ENCODE measurements at regions not wholly inside any gene's neighbourhood (a gene's known extent, or its start where the extent isn't known, plus 50 kb on each side); places are given as distances from the start of the nearest gene placed in this dataset.
"Not testable (repeated sequence)": the region's sequence is repeated elsewhere in the genome, so short reads cannot be mapped to it uniquely, and the experiment has no call there.

DNA sequence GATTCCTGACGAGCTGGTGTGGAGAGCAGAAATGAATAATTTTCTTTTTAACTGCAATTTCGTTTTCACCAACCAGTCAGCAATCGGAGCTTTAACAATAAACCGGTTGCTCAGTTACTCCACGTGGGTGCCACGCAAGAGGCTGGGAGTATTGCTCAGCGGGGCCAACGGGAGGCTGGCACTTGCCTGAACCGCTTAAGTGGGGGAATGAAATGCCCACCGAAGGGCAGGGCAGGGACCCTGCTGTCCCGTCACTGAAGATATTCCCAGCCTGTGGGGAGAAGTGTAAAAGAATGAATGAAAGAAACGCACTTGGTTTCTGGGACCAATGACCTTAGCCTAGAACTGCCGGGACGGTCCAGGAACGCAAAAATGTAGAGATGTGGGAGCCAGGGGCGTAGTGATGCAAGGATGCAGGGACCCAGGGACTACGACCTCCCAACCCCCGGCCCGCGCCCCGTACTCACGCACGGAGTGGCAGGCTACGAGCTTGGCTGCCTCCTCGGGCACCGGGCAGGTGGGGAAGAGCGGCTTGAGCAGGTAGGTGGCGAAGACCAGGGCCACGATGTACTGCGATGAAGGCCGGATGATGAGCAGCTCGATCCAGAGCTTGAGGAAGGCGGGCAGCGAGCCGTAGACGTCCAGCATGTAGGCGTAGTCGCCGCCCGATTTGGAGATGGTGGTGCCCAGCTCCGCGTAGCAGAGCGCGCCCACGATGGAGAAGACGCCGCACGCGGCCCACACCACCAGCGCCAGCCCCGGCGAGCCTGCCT, 79.8 kb upstream of the METTL9 start:
- H3K27me3 ChIP-seq; DNase-seq; H3K9me3 ChIP-seq; H3K36me3 ChIP-seq (ENCODE audit: low read depth, missing control alignments); intact Hi-C loops (cut with DNase I; ENCODE audit: low total_unique reads): not testable (repeated sequence)
- H3K27ac ChIP-seq = peak overlapping the region; percentile 92
- 1 to 2% methylated on average over 31 to 52 of the region's 52 CpGs for WGBS, 2 donors
- peaks cover 19% of the 10 kb centered on the region for H3K4me1 ChIP-seq
- H3K4me3 ChIP-seq = peak overlapping the region; percentile 76 to 87

DNA sequence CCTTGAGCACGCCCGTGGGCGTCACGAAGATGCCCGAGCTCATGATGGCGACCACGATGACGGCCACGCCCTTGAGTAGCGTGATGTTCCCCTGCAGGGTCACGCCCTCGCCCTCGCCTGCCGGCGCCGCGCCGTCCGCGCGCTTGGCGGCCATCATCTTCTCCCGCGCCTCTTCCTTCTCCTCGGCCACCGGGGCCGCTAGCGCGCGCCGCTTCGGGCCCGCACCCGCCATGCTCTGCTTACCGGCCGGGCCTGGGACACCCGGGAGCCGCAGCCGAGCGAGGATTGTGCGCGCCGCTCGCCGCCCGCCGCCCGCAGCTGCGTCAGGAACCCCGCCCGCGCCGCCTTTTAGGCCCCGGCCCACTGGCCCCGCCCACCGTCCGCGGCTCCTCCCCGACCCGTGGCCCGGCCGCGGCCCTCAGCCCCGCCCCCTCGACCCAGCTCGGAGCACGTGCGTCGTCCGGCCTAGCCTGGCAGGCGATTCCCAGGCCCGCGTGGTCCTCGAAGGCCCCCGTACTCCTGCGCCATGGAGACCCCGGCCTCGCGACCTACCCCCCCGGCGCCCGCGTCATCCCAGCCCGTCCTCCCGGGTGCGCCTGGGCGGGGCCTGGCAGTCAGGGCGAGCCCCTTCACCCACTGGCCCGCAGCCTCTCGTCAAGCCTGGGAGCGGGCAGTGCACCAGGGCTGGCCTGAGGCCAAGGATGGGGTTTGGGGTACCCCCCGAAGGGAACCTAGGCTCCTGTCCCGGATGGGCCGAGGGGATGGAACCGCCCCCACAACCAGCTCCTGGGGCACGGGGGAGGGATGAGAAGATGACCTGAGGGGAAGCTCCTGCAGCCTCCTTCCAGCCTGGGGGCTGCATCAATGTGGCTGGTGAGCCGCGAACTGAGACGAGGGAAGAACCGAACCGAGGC, 79.0 kb upstream of the METTL9 start:
- Histone ChIP-seq H3K27ac (peak overlapping the region; percentile 92), H3K4me3 (peak overlapping the region; percentile 76 to 87), H3K4me1 (peaks cover 11% of the 10 kb centered on the region)
- H3K36me3 ChIP-seq (ENCODE audit: low read depth, missing control alignments); H3K9me3 ChIP-seq; H3K27me3 ChIP-seq; intact Hi-C loops (cut with DNase I; ENCODE audit: low total_unique reads): not testable (repeated sequence)
- 4% methylated on average over 42 to 100 of the region's 101 CpGs for WGBS, 2 donors
- DNase-seq = peak; percentile 97
- TF ChIP-seq, protein P1, sequence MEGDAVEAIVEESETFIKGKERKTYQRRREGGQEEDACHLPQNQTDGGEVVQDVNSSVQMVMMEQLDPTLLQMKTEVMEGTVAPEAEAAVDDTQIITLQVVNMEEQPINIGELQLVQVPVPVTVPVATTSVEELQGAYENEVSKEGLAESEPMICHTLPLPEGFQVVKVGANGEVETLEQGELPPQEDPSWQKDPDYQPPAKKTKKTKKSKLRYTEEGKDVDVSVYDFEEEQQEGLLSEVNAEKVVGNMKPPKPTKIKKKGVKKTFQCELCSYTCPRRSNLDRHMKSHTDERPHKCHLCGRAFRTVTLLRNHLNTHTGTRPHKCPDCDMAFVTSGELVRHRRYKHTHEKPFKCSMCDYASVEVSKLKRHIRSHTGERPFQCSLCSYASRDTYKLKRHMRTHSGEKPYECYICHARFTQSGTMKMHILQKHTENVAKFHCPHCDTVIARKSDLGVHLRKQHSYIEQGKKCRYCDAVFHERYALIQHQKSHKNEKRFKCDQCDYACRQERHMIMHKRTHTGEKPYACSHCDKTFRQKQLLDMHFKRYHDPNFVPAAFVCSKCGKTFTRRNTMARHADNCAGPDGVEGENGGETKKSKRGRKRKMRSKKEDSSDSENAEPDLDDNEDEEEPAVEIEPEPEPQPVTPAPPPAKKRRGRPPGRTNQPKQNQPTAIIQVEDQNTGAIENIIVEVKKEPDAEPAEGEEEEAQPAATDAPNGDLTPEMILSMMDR (IDR thresholded peaks at IDR 0.05) = peak in 1 of 3 experiments; percentile 2
- TF ChIP-seq POLR2A (IDR thresholded peaks at IDR 0.05) = peak; percentile 84

DNA sequence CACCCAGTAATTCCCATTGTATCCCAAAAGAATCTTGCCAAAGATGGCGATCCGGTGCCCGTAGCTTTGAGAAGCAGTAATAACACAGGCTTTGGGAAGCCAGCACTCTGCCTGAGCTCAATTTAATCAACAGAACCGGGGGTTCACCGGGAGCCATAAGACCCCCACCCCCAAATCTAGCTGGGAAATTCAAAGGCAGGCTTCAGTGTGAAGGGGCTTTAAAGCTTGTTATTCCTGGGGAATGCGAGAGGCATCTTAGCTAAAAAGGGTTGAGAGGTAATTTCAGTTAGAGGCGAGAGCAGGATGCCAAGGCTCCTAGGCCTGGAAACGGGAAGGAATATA, 78.4 kb upstream of the METTL9 start:
- DNase-seq; H3K36me3 ChIP-seq (ENCODE audit: low read depth, missing control alignments); H3K9me3 ChIP-seq; H3K27me3 ChIP-seq; intact Hi-C loops (cut with DNase I; ENCODE audit: low total_unique reads); H3K4me1 ChIP-seq: not testable (repeated sequence)
- peak overlapping the region; percentile 92 for H3K27ac ChIP-seq
- H3K4me3 ChIP-seq = peak overlapping the region; percentile 76 to 87
- WGBS, 2 donors = 44 to 51% methylated on average over 8 of the region's 8 CpGs

DNA sequence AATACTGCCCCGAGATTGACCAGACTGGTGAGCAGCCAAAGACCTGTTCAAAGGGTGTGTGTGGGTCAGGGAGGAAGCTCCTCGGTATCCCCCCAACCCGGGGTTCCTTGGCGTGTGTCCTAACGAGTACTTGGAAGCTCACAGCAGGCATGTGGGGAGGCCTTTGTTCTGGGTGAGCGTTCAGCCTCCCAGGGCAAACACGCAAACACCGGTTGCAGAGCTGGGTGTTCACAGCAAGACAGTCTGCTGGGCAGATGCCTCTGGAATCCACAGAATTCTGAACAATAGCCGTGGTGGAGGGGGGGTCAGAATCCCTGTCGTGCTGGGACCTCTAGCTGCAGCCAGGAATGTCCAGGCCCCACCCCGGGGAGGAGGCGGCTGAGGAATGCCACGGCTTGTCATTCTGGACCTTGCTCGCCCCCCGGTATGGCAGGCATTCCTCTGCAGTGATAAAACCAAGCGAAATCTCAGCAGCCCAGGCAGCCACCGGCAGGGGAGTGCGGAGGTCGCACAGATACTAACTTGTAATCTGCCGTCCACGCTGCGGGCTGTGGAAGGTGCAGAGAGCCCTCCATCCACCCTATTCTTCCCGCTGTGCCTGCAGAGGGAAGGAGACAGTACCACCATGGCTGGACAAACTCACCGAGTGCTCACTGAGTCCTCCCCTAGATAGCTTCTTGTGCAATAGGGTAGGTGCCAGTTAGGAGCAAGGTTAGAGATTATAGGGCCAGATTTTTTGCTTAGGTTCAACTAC, 77.8 kb upstream of the METTL9 start:
- H3K36me3 ChIP-seq (ENCODE audit: low read depth, missing control alignments); DNase-seq; H3K9me3 ChIP-seq; H3K4me1 ChIP-seq; intact Hi-C loops (cut with DNase I; ENCODE audit: low total_unique reads); H3K27me3 ChIP-seq: not testable (repeated sequence)
- 24 to 29% methylated on average over 24 of the region's 24 CpGs for WGBS, 2 donors
- H3K4me3 ChIP-seq = peak overlapping the region in 1 of 2 donors; percentile 87
- H3K27ac ChIP-seq = peak overlapping the region; percentile 92

DNA sequence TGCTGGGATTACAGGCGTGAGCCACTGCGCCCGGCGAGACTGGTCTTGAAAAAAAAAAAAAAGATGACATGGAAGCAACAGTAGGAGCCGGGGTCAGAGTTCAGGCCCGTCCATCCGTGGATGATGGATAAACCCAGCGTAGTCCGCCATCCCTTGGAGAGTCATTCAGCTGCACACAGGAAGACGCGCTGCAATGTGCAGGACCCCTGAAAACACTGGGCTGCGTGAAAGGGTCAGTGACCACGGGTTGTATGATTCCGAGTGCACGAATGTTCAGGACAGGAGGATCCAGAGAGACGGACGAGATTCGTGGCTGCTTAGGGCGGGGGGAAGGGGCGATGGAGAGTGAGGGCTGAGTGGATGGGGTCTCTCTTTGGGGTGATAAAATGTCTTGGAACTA, 76.5 kb upstream of the METTL9 start:
- H3K9me3 ChIP-seq; H3K27ac ChIP-seq; H3K27me3 ChIP-seq; H3K4me3 ChIP-seq; DNase-seq; intact Hi-C loops (cut with DNase I; ENCODE audit: low total_unique reads); H3K36me3 ChIP-seq (ENCODE audit: low read depth, missing control alignments): not testable (repeated sequence)
- WGBS, 2 donors = 77% methylated on average over 20 of the region's 20 CpGs
- peaks cover 15% of the 10 kb centered on the region for H3K4me1 ChIP-seq

DNA sequence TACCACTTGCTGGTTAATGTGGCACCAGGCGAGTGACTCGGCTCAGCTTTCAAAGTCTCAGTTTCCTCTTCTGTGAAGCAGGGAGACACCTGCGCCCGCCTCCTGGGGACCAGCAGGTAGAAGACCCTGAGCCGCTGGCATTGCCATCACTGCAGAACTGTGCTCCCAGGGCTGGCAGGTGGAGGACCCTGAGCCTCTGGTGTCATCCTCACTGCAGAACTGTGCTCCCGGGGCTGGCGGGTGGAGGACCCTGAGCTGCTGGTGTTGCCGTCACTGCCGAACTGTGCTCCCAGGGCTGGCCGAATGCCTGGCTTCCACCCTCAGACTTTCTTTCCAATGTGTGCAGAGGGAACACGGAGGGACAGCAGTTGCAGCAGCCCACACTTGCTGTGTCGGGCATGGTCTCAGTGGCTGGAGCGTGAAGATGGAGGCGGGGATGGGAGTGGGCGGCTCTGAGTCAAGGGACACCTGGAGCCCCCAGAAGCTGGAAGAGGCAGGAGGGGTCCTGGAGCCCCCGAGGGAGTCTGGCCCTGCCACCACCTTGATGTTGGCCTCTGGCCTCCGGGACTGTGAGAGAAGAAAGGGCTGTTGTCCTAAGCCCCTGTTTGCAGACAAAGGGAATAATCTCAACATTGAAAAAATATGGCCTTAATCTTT, 75.8 kb upstream of the METTL9 start:
- TF ChIP-seq POLR2A (IDR thresholded peaks at IDR 0.05) = no peak
- TF ChIP-seq, protein P1 (IDR thresholded peaks at IDR 0.05) = no peak
- Histone ChIP-seq H3K27ac (no peak overlapping the region), H3K4me1 (peaks cover 15% of the 10 kb centered on the region), H3K36me3 (ENCODE audit: low read depth, missing control alignments) (no peaks in the 10 kb centered on the region), H3K27me3 (no peaks in the 10 kb centered on the region), H3K9me3 (no peaks in the 10 kb centered on the region), H3K4me3 (no peak overlapping the region)
- 82 to 84% methylated on average over 17 of the region's 17 CpGs for WGBS, 2 donors
- intact Hi-C loops (cut with DNase I; ENCODE audit: low total_unique reads) = no loop called here
- DNase-seq = no peak

Measured in testis (tissue), 2 donors.